Endodermal cell (in vitro differentiated cells): ENCODE measurements at regions not wholly inside any gene's neighbourhood (a gene's known extent, or its start where the extent isn't known, plus 50 kb on each side); places are given as distances from the start of the nearest gene placed in this dataset.

ENCODE experiments used
- DNase-seq: peaks from one replicate; pipeline ENCODE4 v3.0.0-alpha.2; 2017
- H3K27ac ChIP-seq: 2 replicates; pipeline ENCODE4 v1.5.1; 2013; ENCODE audit warnings: mild to moderate bottlenecking, low read depth, low read length, moderate library complexity
- H3K27me3 ChIP-seq: 2 replicates; pipeline ENCODE4 v1.6.1; 2013; ENCODE audit warnings: mild to moderate bottlenecking, low read length, moderate library complexity; ENCODE audit not compliant: insufficient read depth, control insufficient read depth, poor library complexity, severe bottlenecking
- H3K36me3 ChIP-seq: 2 replicates; pipeline ENCODE4 v1.7.0; 2013; ENCODE audit warnings: mild to moderate bottlenecking, low read length, moderate library complexity; ENCODE audit not compliant: control insufficient read depth, insufficient read depth
- H3K4me1 ChIP-seq: one replicate; pipeline ENCODE4 v1.7.0; 2013; ENCODE audit warnings: low read length; ENCODE audit not compliant: control insufficient read depth, insufficient read depth
- H3K4me3 ChIP-seq: 2 replicates; pipeline ENCODE4 v1.5.1; 2013; ENCODE audit warnings: mild to moderate bottlenecking, low read length, moderate library complexity
- H3K9ac ChIP-seq: 2 replicates; pipeline ENCODE4 v1.6.1; 2013; ENCODE audit warnings: mild to moderate bottlenecking, low read length, moderate library complexity; ENCODE audit not compliant: poor library complexity, severe bottlenecking; ENCODE audit errors: extremely low read depth
- H3K9me3 ChIP-seq: 2 replicates; pipeline ENCODE4 v1.6.1; 2013; ENCODE audit warnings: mild to moderate bottlenecking, low read length, moderate library complexity; ENCODE audit not compliant: control insufficient read depth
- H3K27ac Mint-ChIP-seq: 2 replicates; pipeline ENCODE4 v1.8.0; 2020; ENCODE audit warnings: mixed read lengths
- H3K27me3 Mint-ChIP-seq: 2 replicates; pipeline ENCODE4 v1.8.0; 2021; ENCODE audit warnings: mild to moderate bottlenecking, mixed read lengths; ENCODE audit not compliant: insufficient read depth
- H3K36me3 Mint-ChIP-seq: 2 replicates; pipeline ENCODE4 v1.8.0; 2020; ENCODE audit warnings: low read depth, mixed read lengths
- H3K4me1 Mint-ChIP-seq: 2 replicates; pipeline ENCODE4 v1.8.0; 2020; ENCODE audit warnings: mixed read lengths
- H3K4me3 Mint-ChIP-seq: 2 replicates; pipeline ENCODE4 v1.8.0; 2020; ENCODE audit warnings: mild to moderate bottlenecking, moderate library complexity, mixed read lengths
- H3K9me3 Mint-ChIP-seq: 2 replicates; pipeline ENCODE4 v1.8.0; 2020; ENCODE audit warnings: mild to moderate bottlenecking, mixed read lengths
- WGBS, 2 experiments: methylation state at CpG; one replicate each; pipeline versions ENCODE4 v1.1.5 to v1.1.7; 2013; ENCODE audit warnings: missing lambda C conversion rate in 2 of 2, mixed read lengths in 1 of 2; ENCODE audit not compliant: insufficient coverage in 1 of 2, insufficient read length in 1 of 2; 5-methylcytosine and 5-hydroxymethylcytosine counted together
- TF ChIP-seq, protein P1 (sequence below): fragments of 200-600 bp; sonication (generic); conservative IDR thresholded peaks from 2 replicates; pipeline ENCODE4 v1.5.0; 2021; ENCODE audit warnings: antibody characterized with exemption, mild to moderate bottlenecking

- Mint-ChIP-seq H3K36me3 (no peaks in the 10 kb centered on the region), H3K9me3 (no peaks in the 10 kb centered on the region), H3K27ac (no peak overlapping the region), H3K4me1 (peaks cover 30% of the 10 kb centered on the region), H3K4me3 (no peak overlapping the region), H3K27me3 (no peaks in the 10 kb centered on the region)
- Histone ChIP-seq H3K27ac (no peak overlapping the region), H3K9ac (no peak overlapping the region), H3K9me3 (no peaks in the 10 kb centered on the region), H3K4me1 (peaks cover under 1% of the 10 kb centered on the region), H3K27me3 (no peaks in the 10 kb centered on the region), H3K36me3 (no peaks in the 10 kb centered on the region), H3K4me3 (no peak overlapping the region)
- 86 to 92% methylated on average over 1 to 2 of the region's 2 CpGs for WGBS, 2 experiments
- no peak for DNase-seq
- TF ChIP-seq, protein P1, sequence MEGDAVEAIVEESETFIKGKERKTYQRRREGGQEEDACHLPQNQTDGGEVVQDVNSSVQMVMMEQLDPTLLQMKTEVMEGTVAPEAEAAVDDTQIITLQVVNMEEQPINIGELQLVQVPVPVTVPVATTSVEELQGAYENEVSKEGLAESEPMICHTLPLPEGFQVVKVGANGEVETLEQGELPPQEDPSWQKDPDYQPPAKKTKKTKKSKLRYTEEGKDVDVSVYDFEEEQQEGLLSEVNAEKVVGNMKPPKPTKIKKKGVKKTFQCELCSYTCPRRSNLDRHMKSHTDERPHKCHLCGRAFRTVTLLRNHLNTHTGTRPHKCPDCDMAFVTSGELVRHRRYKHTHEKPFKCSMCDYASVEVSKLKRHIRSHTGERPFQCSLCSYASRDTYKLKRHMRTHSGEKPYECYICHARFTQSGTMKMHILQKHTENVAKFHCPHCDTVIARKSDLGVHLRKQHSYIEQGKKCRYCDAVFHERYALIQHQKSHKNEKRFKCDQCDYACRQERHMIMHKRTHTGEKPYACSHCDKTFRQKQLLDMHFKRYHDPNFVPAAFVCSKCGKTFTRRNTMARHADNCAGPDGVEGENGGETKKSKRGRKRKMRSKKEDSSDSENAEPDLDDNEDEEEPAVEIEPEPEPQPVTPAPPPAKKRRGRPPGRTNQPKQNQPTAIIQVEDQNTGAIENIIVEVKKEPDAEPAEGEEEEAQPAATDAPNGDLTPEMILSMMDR, result no peak
Observed at GRCh38 chr4:136861091-136861490, 671.2 kb downstream of the PCDH18 start.

- Mint-ChIP-seq H3K36me3 (no peaks in the 10 kb centered on the region), H3K27ac (no peak overlapping the region), H3K4me3 (no peak overlapping the region), H3K27me3 (no peaks in the 10 kb centered on the region), H3K4me1 (peaks cover 35% of the 10 kb centered on the region), H3K9me3 (no peaks in the 10 kb centered on the region)
- TF ChIP-seq, protein P1, result no peak
- no peak overlapping the region for H3K9ac ChIP-seq
- DNase-seq, result no peak
- H3K9me3 ChIP-seq, result peaks cover 8% of the 10 kb centered on the region
- H3K27me3 ChIP-seq, result no peaks in the 10 kb centered on the region
- no peaks in the 10 kb centered on the region for H3K36me3 ChIP-seq
- H3K27ac ChIP-seq, result no peak overlapping the region
- no peak overlapping the region for H3K4me3 ChIP-seq
- H3K4me1 ChIP-seq, result peaks cover 5% of the 10 kb centered on the region
Observed at GRCh38 chr4:136858903-136859302, 673.4 kb downstream of the PCDH18 start.

DNA sequence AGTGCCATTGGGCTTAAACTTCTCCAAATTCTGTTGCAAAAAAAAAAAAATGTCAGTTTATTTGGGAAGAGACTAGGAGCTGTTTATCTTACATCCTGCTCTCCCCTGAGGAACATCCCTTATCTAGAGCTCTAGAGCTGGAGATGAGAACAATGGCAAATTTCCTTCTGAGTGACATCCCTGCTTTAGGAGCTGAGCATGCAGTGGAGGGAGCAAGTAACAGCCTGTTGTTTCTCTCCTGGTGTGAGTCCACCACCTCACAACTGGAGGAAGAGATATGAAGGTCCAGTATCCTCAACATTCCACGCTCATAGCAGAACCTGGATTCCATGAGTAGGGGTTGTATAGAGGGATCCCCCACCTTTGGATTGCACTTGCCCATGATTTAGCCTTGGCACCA lies 676.4 kb downstream of the PCDH18 start:
- Histone ChIP-seq H3K9ac (no peak overlapping the region), H3K4me1 (peaks cover 5% of the 10 kb centered on the region), H3K36me3 (no peaks in the 10 kb centered on the region), H3K27me3 (no peaks in the 10 kb centered on the region), H3K4me3 (no peak overlapping the region), H3K27ac (no peak overlapping the region), H3K9me3 (peaks cover 17% of the 10 kb centered on the region)
- Mint-ChIP-seq H3K27ac (peak overlapping the region; percentile 48), H3K9me3 (no peaks in the 10 kb centered on the region), H3K27me3 (no peaks in the 10 kb centered on the region), H3K4me3 (no peak overlapping the region), H3K36me3 (no peaks in the 10 kb centered on the region), H3K4me1 (peaks cover 23% of the 10 kb centered on the region)
- peak; percentile 57 for DNase-seq
- TF ChIP-seq, protein P1, result no peak
- whole genome bisulfite sequencing, 2 experiments, result 80 to 90% methylated on average over 1 of the region's 1 CpG
